Right cardiac atrium (tissue), 5 donors: ENCODE measurements at regions not wholly inside any gene's neighbourhood (a gene's known extent, or its start where the extent isn't known, plus 50 kb on each side); places are given as distances from the start of the nearest gene placed in this dataset.
A peak's percentile ranks its signal among the peaks of the same experiment; 100 is the strongest.

ENCODE experiments used
- ATAC-seq, 2 donors: fragments of 200-7000 bp; cut with Tn5 transposase; one replicate each; pipeline versions ENCODE4 v1.8.0 to v1.9.1; 2020; ENCODE audit warnings: moderate library complexity in 2 of 2, mild to moderate bottlenecking in 1 of 2
- DNase-seq, 3 donors: peaks; one replicate each; pipeline ENCODE4 v3.0.0-alpha.2; 2020
- H3K27ac ChIP-seq: one replicate; pipeline ENCODE4 v1.5.1; 2013; ENCODE audit warnings: mild to moderate bottlenecking, low read length, control low read depth, moderate library complexity
- H3K27me3 ChIP-seq: one replicate; pipeline ENCODE4 v1.6.1; 2013; ENCODE audit not compliant: control insufficient read depth, insufficient read depth
- H3K4me1 ChIP-seq: one replicate; pipeline ENCODE4 v1.6.1; 2013; ENCODE audit warnings: low read length; ENCODE audit not compliant: control insufficient read depth, insufficient read depth
- H3K4me3 ChIP-seq: one replicate; pipeline ENCODE4 v1.5.1; 2013; ENCODE audit warnings: low read length, control low read depth
- H3K9me3 ChIP-seq: one replicate; pipeline ENCODE4 v1.6.1; 2013; ENCODE audit warnings: low read length; ENCODE audit not compliant: control insufficient read depth
- WGBS: extraction: QIAGEN DNeasy Blood & Tissue Kit; methylation state at CpG from one replicate; pipeline ENCODE4 v1.1.7; 2013; 5-methylcytosine and 5-hydroxymethylcytosine counted together
- intact Hi-C, 4 donors: fragments of 100-400 bp; cut with DNase I; formaldehyde crosslinking; loops; one replicate each; pipeline versions ENCODE4 v1.11.0 to v1.14.0; 2022 to 2023
- donor health status: healthy with polysubstance abuse.
- donor health status: DM: no; HTN: yes; CAD: no.
- donor health status: DM: no; HTN: no; CAD: no.
- donor health status: DM: no; HTN: yes; CAD: no; lungs with severe emphysema.
- donor health status: DM: yes; HTN: yes; CAD: no.

DNA sequence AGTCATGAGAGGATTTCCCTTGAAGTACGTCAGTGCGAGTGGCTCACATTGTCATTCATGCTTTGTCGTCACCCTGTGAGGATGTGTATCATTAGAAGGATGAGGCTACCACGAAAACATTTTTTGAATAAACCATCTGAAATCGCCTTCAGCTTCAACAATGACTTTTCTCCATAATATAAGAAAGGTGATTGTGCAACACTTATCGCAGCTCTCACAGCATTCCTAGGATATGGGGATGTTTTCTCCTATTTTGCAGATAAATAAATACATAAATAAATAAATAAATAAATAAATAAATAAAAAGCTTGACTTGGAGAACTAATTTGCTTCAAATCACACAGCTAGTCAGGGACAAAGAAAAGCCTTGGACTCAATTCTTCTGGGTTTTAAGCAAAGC, 326.5 kb downstream of the FOXA2 start:
- intact Hi-C loops: no loop called here
- Histone ChIP-seq H3K4me3 (no peak overlapping the region), H3K4me1 (no peaks in the 10 kb centered on the region), H3K27ac (no peak overlapping the region), H3K9me3 (no peaks in the 10 kb centered on the region), H3K27me3 (no peaks in the 10 kb centered on the region)
- WGBS: 82% methylated on average over 6 of the region's 6 CpGs
- ATAC-seq: no peak
- no peak for DNase-seq

DNA sequence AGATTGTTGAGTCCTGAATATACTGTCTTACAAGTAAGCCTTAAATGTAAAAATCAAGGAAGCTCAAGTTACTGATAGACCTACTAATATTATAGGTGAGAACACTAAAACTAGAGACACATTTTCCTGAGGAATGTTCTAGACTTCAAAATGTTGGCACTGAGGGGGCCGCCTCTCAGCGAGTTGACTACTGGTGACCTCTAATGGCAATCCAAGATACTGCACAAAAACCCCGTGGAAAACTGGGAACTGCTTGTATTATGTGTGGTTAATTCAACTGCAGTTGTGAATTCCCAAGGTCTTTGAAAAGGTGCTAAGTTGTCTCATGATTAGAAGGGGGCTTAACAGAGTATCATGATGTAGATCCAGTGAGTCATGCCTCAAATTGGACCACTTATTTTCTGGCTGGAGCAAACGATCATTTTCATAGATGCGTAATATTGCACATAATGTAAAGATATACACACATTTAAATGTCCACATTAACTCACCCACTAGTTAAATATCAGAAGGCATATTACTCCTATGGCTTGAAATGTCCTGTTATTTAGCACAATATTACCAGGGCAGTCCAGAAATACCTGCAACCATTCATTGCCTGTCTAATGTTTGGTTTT, 336.2 kb downstream of the FOXA2 start:
- Histone ChIP-seq H3K27ac (no peak overlapping the region), H3K9me3 (no peaks in the 10 kb centered on the region), H3K4me1 (no peaks in the 10 kb centered on the region), H3K27me3 (no peaks in the 10 kb centered on the region), H3K4me3 (no peak overlapping the region)
- ATAC-seq: no peak
- WGBS: 36% methylated on average over 5 of the region's 5 CpGs
- intact Hi-C loops: loop anchor here in 1 of 4 donors (5.0 kb wide), 1 partner anchor 531 kb away; no protein-coding TSS in a partner anchor
- DNase-seq: no peak

DNA sequence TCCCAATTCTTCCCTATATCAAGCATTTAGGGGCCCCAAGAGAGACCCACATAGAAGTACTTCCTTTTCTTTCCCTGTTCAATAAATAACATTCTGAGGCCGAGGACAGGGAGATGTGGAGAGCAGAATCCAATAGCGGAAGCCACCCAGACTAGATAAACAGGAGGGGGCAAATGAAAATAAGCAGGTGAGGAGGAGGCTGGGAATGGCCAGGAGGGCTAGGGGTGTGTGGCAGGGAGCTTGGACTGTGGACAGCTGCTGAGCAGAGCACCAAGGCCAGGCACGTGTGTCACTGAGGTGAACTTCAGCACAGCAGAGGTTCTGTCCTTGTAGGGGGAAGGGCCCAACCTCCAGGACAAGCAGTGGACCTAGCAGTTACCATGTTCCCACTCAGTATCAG, 339.2 kb downstream of the FOXA2 start:
- Histone ChIP-seq H3K27ac (no peak overlapping the region), H3K9me3 (no peaks in the 10 kb centered on the region), H3K4me3 (no peak overlapping the region), H3K4me1 (no peaks in the 10 kb centered on the region), H3K27me3 (no peaks in the 10 kb centered on the region)
- no peak for DNase-seq
- ATAC-seq: no peak
- intact Hi-C loops: loop anchor here in 1 of 4 donors (5.0 kb wide), 1 partner anchor 528 kb away; no protein-coding TSS in a partner anchor
- 69% methylated on average over 3 of the region's 3 CpGs for WGBS

DNA sequence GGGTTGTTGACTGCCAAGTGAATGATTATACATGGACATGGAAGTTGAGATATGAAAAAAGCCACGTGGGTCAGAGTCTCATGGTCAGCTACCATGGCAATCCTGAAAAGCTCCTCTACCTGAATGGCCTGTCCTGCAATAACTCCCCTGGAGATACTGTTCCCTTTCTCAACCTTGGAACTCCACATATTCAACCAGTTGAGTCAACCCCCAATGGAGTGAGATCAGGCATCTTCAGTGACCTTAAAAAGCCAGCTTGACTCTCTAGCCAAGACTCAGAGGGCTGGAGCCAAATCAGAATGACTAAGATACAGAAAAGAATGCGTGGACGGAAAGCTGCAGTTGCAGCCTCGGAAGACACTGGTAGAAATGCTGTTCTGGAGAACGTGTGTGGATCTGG, 341.3 kb downstream of the FOXA2 start:
- 51% methylated on average over 5 of the region's 5 CpGs for WGBS
- ATAC-seq: peak in 1 of 2 donors; percentile 27
- intact Hi-C loops: no loop called here

DNA sequence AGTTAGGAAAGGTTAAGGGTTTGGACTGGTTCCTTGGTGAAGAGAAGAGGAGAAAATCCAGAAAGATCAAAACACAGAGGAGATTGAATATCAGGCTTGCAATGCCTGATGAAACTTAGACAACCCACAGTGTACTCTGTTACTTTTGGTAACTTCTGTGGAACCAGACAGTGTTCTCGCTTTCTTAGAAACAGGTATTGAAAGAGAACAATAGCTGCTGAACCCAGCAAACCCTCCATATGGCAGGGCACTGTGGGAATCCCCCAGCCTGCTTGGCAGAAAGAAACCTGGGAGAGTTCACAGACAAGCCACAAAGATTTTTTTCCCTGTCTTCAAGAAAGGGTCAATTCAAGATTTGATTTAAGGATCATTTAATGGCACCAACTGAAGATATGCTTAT, 342.8 kb downstream of the FOXA2 start:
- ATAC-seq: no peak
- H3K4me1 ChIP-seq: no peaks in the 10 kb centered on the region
- no peaks in the 10 kb centered on the region for H3K27me3 ChIP-seq
- no peak overlapping the region for H3K27ac ChIP-seq
- DNase-seq: no peak
- WGBS: 81% methylated on average over 1 of the region's 1 CpG
- H3K4me3 ChIP-seq: no peak overlapping the region
- intact Hi-C loops: no loop called here
- H3K9me3 ChIP-seq: no peaks in the 10 kb centered on the region

More for the DNA sequence above, 341.3 kb downstream of the FOXA2 start:
- no peak for DNase-seq
- Histone ChIP-seq H3K4me3 (no peak overlapping the region), H3K4me1 (no peaks in the 10 kb centered on the region), H3K27me3 (no peaks in the 10 kb centered on the region), H3K27ac (no peak overlapping the region), H3K9me3 (no peaks in the 10 kb centered on the region)

DNA sequence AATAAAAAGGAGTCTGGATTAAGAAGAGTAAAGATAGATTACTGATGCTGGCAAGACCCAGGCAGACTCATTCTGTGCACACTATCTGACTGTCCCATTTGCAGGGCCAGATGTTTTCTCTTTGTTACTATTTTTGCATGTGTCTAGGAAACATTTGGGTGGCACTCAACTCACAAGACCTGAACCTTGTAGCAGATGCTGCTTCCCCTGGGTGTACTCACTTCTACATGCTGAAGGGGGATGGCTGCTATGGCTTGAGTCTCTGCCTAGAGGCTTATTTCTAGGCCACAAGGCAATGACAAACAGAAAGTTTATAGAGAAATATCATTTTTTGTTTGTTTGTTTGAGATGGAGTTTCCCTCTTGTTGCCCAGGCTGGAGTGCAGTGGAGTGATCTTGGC, 351.4 kb downstream of the FOXA2 start:
- no peaks in the 10 kb centered on the region for H3K9me3 ChIP-seq
- no peak for ATAC-seq
- intact Hi-C loops: no loop called here

DNA sequence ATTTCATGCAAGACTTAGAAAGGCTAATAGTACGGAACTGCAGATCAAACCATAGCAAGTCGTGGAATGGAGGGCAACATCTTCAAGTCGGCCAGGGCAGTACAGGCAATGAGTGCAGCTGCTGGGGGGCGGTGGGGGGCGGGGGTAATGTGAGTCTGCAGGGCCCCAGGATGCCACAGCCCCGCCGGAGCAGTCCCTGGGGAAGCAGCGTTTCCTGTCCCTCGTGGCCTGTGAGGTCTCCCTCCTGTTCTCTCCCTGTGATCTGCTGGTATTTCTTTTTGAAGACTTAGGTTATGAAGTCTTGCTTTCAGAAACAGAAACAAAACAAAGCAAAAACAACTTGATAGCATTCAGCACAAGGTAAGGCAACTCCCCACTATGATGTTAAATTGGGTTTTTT, 351.9 kb downstream of the FOXA2 start:
- DNase-seq (no peak), ATAC-seq (no peak)
- Histone ChIP-seq H3K4me1 (no peaks in the 10 kb centered on the region), H3K9me3 (no peaks in the 10 kb centered on the region), H3K4me3 (no peak overlapping the region), H3K27me3 (no peaks in the 10 kb centered on the region), H3K27ac (no peak overlapping the region)
- 25% methylated on average over 9 of the region's 9 CpGs for WGBS
- intact Hi-C loops: no loop called here

More for the DNA sequence above, 351.4 kb downstream of the FOXA2 start:
- no peaks in the 10 kb centered on the region for H3K27me3 ChIP-seq
- no peak overlapping the region for H3K27ac ChIP-seq
- no peak overlapping the region for H3K4me3 ChIP-seq
- DNase-seq: no peak
- no peaks in the 10 kb centered on the region for H3K4me1 ChIP-seq

DNA sequence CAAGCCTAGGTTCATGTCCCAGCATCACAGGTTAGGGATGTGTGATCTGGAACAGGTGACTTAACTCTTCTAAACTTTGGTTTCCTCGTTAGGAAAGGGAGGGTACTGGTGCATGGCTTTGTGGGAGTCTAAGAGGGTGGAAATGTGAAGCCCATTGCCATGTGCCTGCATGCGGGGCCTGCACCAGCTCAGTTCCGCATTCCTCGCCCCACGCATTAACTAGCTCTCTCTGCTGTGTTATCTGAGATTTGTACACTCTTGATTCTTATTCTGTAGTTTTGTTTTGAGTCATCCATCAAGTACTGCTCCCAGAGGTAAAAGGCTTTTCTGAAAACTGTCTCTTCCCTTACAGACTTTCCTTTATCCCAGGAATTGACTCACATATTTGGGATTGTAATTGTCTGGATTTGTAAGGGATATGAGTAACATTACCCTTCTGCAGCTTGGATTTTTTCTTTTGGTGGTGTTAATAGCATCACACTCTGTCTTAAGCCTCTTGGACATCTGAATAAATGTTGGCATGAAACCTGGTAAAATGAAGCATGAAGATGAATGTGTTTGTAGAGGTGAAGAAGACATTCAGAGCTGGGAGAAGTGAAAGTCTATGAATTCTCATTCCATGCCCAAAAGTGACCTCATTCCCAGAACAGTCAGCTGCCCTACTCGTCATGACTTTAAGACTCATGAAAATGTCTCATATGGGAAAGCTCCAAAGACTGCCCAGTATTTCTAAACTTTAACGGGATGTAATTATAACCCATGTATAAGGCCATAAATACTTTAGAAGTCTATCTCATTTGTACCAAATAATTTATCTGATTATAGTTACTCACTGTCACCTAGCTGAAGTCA, 357.3 kb downstream of the FOXA2 start:
- 62% methylated on average over 7 of the region's 7 CpGs for WGBS
- no peak for ATAC-seq
- no peaks in the 10 kb centered on the region for H3K27me3 ChIP-seq
- no peak overlapping the region for H3K27ac ChIP-seq
- H3K9me3 ChIP-seq: no peaks in the 10 kb centered on the region
- DNase-seq: no peak
- H3K4me3 ChIP-seq: no peak overlapping the region
- intact Hi-C loops: no loop called here
- H3K4me1 ChIP-seq: no peaks in the 10 kb centered on the region

DNA sequence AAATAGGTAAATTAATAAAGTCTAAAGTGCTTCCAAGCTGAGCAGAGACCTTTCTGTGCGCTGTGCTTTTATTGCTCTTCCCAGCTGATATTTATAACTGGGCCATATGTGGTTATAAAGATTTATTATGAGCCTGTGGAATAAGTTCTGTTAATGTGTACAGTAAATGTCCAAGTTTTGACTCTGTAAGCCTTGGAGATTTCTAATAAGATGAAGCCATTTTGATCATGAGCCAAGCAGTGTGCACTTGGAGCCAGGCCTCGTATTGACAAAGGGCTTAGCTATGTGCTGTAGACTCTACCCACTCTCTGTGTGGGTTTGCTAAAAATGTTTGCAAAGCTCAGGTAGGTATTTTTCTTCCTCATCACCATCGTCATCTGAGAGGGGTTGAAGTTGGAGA, 361.1 kb downstream of the FOXA2 start:
- ATAC-seq (no peak), DNase-seq (no peak)
- intact Hi-C loops: no loop called here
- WGBS: 74% methylated on average over 3 of the region's 3 CpGs
- Histone ChIP-seq H3K4me1 (no peaks in the 10 kb centered on the region), H3K27ac (no peak overlapping the region), H3K4me3 (no peak overlapping the region), H3K27me3 (no peaks in the 10 kb centered on the region), H3K9me3 (no peaks in the 10 kb centered on the region)

DNA sequence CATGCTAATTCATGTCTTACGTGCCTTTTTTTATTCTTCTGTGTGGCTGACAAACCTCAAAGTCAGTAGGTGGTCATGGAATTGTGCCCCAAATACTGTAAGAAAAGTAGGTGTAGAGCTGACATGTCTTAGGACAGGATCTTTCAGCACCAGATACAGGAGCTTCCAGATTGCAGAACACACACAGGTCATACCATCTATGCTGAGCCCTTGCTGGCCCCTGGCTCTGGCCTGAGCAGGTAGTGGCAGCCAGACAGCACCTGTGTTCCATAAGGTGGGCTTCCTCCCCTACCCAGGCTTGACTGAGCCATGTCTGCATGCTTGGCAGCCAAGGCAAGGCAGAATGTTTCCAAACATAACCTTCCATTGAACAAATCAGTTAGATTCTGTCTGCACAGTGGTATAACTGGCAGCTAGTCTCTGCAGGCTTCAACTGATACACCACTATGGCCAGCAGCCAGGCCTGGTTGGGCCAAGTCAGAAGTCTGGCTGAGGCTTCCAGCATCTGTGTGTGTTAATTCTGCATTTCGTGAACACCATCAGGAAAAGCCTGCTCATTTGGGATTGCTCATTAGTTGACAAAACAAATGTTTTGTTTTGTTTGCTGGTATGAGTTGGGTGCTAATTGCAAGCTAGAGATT, 366.5 kb downstream of the FOXA2 start:
- DNase-seq (peak in 2 of 3 donors; percentile 15 to 66), ATAC-seq (peak in 1 of 2 donors; percentile 26)
- H3K4me3 ChIP-seq: no peak overlapping the region
- no peak overlapping the region for H3K27ac ChIP-seq
- no peaks in the 10 kb centered on the region for H3K27me3 ChIP-seq
- no peaks in the 10 kb centered on the region for H3K9me3 ChIP-seq
- 69% methylated on average over 2 of the region's 2 CpGs for WGBS
- no peaks in the 10 kb centered on the region for H3K4me1 ChIP-seq
- intact Hi-C loops: no loop called here

DNA sequence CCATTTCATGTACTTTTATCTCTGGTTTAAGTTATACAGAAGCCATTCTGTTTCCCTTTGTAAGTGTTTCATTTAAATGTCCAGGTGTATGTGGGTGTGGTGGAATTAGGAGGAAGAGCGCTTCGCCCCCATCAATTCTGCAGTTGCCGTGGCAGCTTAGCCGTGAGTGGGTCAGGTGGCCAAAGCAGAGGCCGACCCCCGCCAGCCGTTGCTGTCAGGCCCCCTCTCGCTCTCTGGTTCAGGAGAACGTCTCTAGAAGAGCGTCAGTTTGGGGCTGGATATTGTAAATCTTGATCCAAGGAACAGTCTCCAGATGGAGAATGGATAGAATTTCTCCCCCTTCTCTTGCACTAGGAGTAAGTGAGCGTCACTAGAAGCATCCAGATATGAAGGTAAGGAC, 367.4 kb downstream of the FOXA2 start:
- ATAC-seq: no peak
- no peak overlapping the region for H3K4me3 ChIP-seq

More for the DNA sequence above, 367.4 kb downstream of the FOXA2 start:
- Histone ChIP-seq H3K4me1 (no peaks in the 10 kb centered on the region), H3K27ac (no peak overlapping the region), H3K27me3 (no peaks in the 10 kb centered on the region), H3K9me3 (no peaks in the 10 kb centered on the region)
- 61% methylated on average over 11 of the region's 11 CpGs for WGBS
- no peak for DNase-seq
- intact Hi-C loops: no loop called here
